GM23338 (cell line): ENCODE measurements at regions not wholly inside any gene's neighbourhood (a gene's known extent, or its start where the extent isn't known, plus 50 kb on each side); places are given as distances from the start of the nearest gene placed in this dataset.

Experiments
- ATAC-seq: fragments of 200-7000 bp; cut with Tn5 transposase; 3 replicates; pipeline ENCODE4 v1.9.1; 2020
- DNase-seq: peaks from one replicate; pipeline ENCODE4 v3.0.0-alpha.2; 2015; ENCODE audit warnings: low spot score
- H2AFZ ChIP-seq: fragments of 200-600 bp; sonication (generic); 2 replicates; pipeline ENCODE4 v1.8.0; 2016; ENCODE audit warnings: antibody characterized with exemption, mild to moderate bottlenecking, moderate library complexity
- H3F3A ChIP-seq: fragments of 200-600 bp; sonication (generic); replicated peaks from 2 replicates; pipeline ENCODE4 v1.8.0; 2017; ENCODE audit warnings: antibody characterized with exemption, mixed run types, low read depth
- H3K27ac ChIP-seq: fragments of 200-600 bp; sonication (generic); 2 replicates; pipeline ENCODE4 v1.6.1; 2016; ENCODE audit warnings: low read depth
- H3K27me3 ChIP-seq: fragments of 200-600 bp; sonication (generic); 2 replicates; pipeline ENCODE4 v1.8.0; 2016; ENCODE audit warnings: mild to moderate bottlenecking, mixed run types, moderate library complexity; ENCODE audit not compliant: insufficient read depth
- H3K36me3 ChIP-seq: fragments of 200-600 bp; sonication (generic); 2 replicates; pipeline ENCODE4 v1.8.0; 2016; ENCODE audit warnings: mild to moderate bottlenecking; ENCODE audit not compliant: insufficient read depth
- H3K4me1 ChIP-seq: fragments of 200-600 bp; sonication (generic); 2 replicates; pipeline ENCODE4 v1.8.0; 2016; ENCODE audit warnings: mild to moderate bottlenecking, moderate library complexity; ENCODE audit not compliant: insufficient read depth
- H3K4me2 ChIP-seq: fragments of 200-600 bp; sonication (generic); 2 replicates; pipeline ENCODE4 v1.7.1; 2017; ENCODE audit warnings: mixed run types
- H3K4me3 ChIP-seq: fragments of 200-600 bp; sonication (generic); 2 replicates; pipeline ENCODE4 v1.6.1; 2016; ENCODE audit warnings: mixed run types
- H3K79me2 ChIP-seq: fragments of 200-600 bp; sonication (generic); replicated peaks from 2 replicates; pipeline ENCODE4 v1.8.0; 2017; ENCODE audit warnings: mild to moderate bottlenecking; ENCODE audit not compliant: insufficient read depth
- H3K9me2 ChIP-seq: fragments of 200-600 bp; sonication (generic); 2 replicates; pipeline ENCODE4 v1.8.0; 2017; ENCODE audit not compliant: insufficient read depth
- H4K20me1 ChIP-seq: fragments of 200-600 bp; sonication (generic); replicated peaks from 2 replicates; pipeline ENCODE4 v1.8.0; 2017; ENCODE audit warnings: mild to moderate bottlenecking; ENCODE audit not compliant: insufficient read depth
- H3K27ac Mint-ChIP-seq: 2 replicates; pipeline ENCODE4 v1.8.0; 2020; ENCODE audit warnings: inconsistent platforms, mild to moderate bottlenecking, moderate library complexity, mixed read lengths
- H3K27me3 Mint-ChIP-seq: 3 replicates; pipeline ENCODE4 v1.8.0; 2022; ENCODE audit warnings: low read depth, mild to moderate bottlenecking, moderate library complexity, mixed read lengths, inconsistent platforms; ENCODE audit not compliant: insufficient read depth, poor library complexity
- H3K36me3 Mint-ChIP-seq: 3 replicates; pipeline ENCODE4 v1.8.0; 2021; ENCODE audit warnings: low read depth, mild to moderate bottlenecking, inconsistent platforms, moderate library complexity, mixed read lengths
- H3K4me1 Mint-ChIP-seq: 3 replicates; pipeline ENCODE4 v1.8.0; 2020; ENCODE audit warnings: mild to moderate bottlenecking, inconsistent platforms, mixed read lengths
- H3K4me3 Mint-ChIP-seq: 3 replicates; pipeline ENCODE4 v1.8.0; 2021; ENCODE audit warnings: moderate library complexity, mild to moderate bottlenecking, inconsistent platforms, mixed read lengths
- H3K9me3 Mint-ChIP-seq: 3 replicates; pipeline ENCODE4 v1.8.0; 2020; ENCODE audit warnings: moderate library complexity, mild to moderate bottlenecking, inconsistent platforms, mixed read lengths
- CREB1 ChIP-seq: fragments of 250-450 bp; sonication (Bioruptor Pico); IDR thresholded peaks from 2 replicates; pipeline ENCODE4 v1.5.0; 2020; ENCODE audit warnings: low read depth, mild to moderate bottlenecking, moderate library complexity
- CTCF ChIP-seq, 2 experiments: fragments of 200-600 bp in 1 of 2; sonication (generic) in 1 of 2; conservative IDR thresholded peaks; 2 replicates each; pipeline versions ENCODE4 v1.5.1 to v1.6.1; 2016 to 2017; ENCODE audit warnings: antibody characterized with exemption in 2 of 2, low read depth in 2 of 2, mild to moderate bottlenecking in 2 of 2, moderate library complexity in 1 of 2
- ETS1 ChIP-seq: IDR thresholded peaks from 2 replicates; pipeline ENCODE4 v1.6.1; 2016; ENCODE audit warnings: antibody characterized with exemption
- EZH2 ChIP-seq: fragments of 200-600 bp; sonication (generic); IDR thresholded peaks from one replicate; pipeline ENCODE4 v1.8.0; 2017; ENCODE audit warnings: antibody characterized with exemption, mild to moderate bottlenecking, low read depth; ENCODE audit not compliant: unreplicated experiment
- EZH2phosphoT487 ChIP-seq: fragments of 200-600 bp; sonication (generic); IDR thresholded peaks from one replicate; pipeline ENCODE4 v1.8.1; 2018; ENCODE audit warnings: antibody characterized with exemption; ENCODE audit not compliant: unreplicated experiment
- JUNB ChIP-seq: IDR thresholded peaks from one replicate; pipeline ENCODE4 v1.6.1; 2016; ENCODE audit warnings: antibody characterized with exemption; ENCODE audit not compliant: unreplicated experiment
- NANOG ChIP-seq: IDR thresholded peaks from 2 replicates; pipeline ENCODE4 v1.6.1; 2016; ENCODE audit warnings: antibody characterized with exemption, borderline replicate concordance
- POLR2AphosphoS5 ChIP-seq: IDR thresholded peaks from 2 replicates; pipeline ENCODE4 v1.6.1; 2016; ENCODE audit warnings: antibody characterized with exemption, low read depth
- REST ChIP-seq: IDR thresholded peaks from one replicate; pipeline ENCODE4 v1.6.1; 2018; ENCODE audit warnings: antibody characterized with exemption; ENCODE audit not compliant: unreplicated experiment
- STAT1 ChIP-seq: IDR thresholded peaks from one replicate; pipeline ENCODE4 v1.6.1; 2016; ENCODE audit warnings: antibody characterized with exemption; ENCODE audit not compliant: unreplicated experiment
- ZNF114 ChIP-seq: fragments of 250-450 bp; sonication (Bioruptor Pico); IDR thresholded peaks from 2 replicates; pipeline ENCODE4 v1.5.0; 2020; ENCODE audit warnings: mild to moderate bottlenecking, moderate library complexity
- ZNF331 ChIP-seq: fragments of 250-450 bp; sonication (Bioruptor Pico); IDR thresholded peaks from 2 replicates; pipeline ENCODE4 v1.5.0; 2020; ENCODE audit warnings: low read depth, mild to moderate bottlenecking, moderate library complexity
- ZNF462 ChIP-seq: fragments of 250-450 bp; sonication (Bioruptor Pico); IDR thresholded peaks from 2 replicates; pipeline ENCODE4 v1.5.0; 2020; ENCODE audit warnings: mild to moderate bottlenecking, moderate library complexity

- no peaks in the 10 kb centered on the region for H3K9me2 ChIP-seq
- TF ChIP-seq EZH2phosphoT487 (no peak), STAT1 (no peak), ZNF114 (CRISPR knock-in tag) (no peak), ZNF462 (CRISPR knock-in tag) (no peak), CTCF (conservative IDR thresholded peaks at IDR 0.05; ENCODE audit: low read depth in 2 of 2) (no peak), JUNB (no peak), POLR2AphosphoS5 (no peak), EZH2 (no peak), REST (no peak), ZNF331 (CRISPR knock-in tag) (no peak), NANOG (no peak), CREB1 (CRISPR knock-in tag) (no peak), ETS1 (no peak)
- H4K20me1 ChIP-seq = no peaks in the 10 kb centered on the region
- ATAC-seq (no peak), DNase-seq (no peak)
- H3K9me3 Mint-ChIP-seq = no peaks in the 10 kb centered on the region
- H3F3A ChIP-seq = no peaks in the 10 kb centered on the region
- no peaks in the 10 kb centered on the region for H3K27me3 ChIP-seq
- no peak overlapping the region for H3K27ac ChIP-seq
- no peaks in the 10 kb centered on the region for H3K4me1 ChIP-seq
- H3K4me1 Mint-ChIP-seq = no peaks in the 10 kb centered on the region
- no peaks in the 10 kb centered on the region for H3K36me3 Mint-ChIP-seq
- no peak overlapping the region for H3K27ac Mint-ChIP-seq
- H3K79me2 ChIP-seq = no peaks in the 10 kb centered on the region
- H3K4me3 ChIP-seq = no peak overlapping the region
- H3K36me3 ChIP-seq = no peaks in the 10 kb centered on the region
- H3K27me3 Mint-ChIP-seq = peaks cover 10% of the 10 kb centered on the region
- H3K4me2 ChIP-seq = no peak overlapping the region
- H2AFZ ChIP-seq = no peak overlapping the region; the same call in 1 of the 2 replicates
- no peak overlapping the region for H3K4me3 Mint-ChIP-seq
Observed at GRCh38 chr6:1215884-1216487, 95.9 kb upstream of the FOXQ1 start.
